HG03520 (cell line): ENCODE measurements at regions not wholly inside any gene's neighbourhood (a gene's known extent, or its start where the extent isn't known, plus 50 kb on each side); places are given as distances from the start of the nearest gene placed in this dataset.

Experiments
- ATAC-seq: cut with Tn5 transposase; IDR thresholded peaks from one replicate; pipeline ENCODE4 v1.9.1; 2021; ENCODE audit warnings: mild to moderate bottlenecking, moderate library complexity; ENCODE audit not compliant: unreplicated experiment

DNA sequence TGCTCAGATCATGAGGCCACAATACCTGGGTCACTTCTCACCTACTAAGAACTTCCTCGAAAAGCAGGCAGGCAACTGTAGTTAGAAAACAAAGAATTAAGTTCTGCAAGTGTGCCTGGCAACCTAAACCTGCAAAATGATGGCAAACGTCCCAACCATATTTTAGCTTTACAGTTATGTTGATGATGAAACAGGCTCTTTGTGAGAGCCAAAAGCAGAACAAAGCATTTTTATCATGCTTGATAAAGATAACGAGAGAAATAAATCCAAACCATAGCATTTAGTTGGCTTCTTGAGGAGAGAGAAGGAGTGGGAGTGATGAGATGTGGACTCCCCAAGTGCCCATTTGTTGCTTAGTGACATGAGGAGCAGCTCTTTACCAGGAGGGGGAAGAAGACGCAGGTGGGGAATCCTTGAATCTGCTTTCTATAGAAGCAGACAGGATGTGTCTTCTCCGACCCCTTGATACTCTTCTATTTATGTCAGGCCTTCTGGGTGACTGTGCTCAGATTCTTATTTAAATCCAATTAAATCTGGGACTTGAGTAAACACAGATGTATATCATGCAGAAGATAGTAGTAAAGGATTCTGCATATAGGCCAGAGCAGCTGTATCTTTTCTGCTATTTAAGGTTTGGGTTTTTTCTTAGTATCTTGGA, 221.2 kb downstream of the TMEM167A start:
- ATAC-seq = no peak

DNA sequence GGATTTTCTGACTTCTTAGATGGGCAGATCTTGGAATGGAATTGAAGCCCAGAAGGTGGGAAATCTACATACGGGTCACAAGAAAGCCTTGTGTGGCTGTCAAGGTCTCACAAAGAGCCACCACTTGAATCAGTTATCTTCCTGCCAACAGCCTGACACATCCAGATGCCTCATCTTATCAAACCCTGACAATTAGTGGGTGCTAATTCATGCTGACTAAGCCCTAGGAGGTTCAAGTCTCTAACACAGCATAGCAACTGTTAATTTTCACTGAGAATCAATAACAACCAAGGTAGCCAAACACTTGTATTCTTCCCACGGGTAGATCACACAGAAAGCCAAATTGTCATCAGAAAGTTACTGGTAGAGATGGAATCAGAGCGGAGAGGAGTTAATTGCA, 222.2 kb downstream of the TMEM167A start:
- ATAC-seq = no peak

DNA sequence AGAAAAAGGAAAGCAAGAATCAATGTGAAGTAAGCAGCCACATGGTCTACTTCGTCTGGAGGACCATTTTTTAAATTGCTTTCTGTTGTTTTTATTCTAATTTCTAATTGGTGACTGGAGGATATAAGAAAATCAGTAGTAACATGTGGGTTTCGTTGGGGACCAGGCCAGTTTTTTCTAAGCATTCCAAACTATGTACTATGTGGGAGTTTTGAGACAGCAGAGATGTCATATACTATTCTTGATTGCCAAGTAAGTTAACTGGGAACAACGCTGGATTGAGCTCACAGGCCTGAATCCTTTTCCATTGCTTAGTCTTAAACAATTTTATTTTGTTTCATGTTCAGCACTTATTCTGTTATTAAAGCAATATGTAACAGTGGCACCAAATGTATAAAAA, 225.7 kb downstream of the TMEM167A start:
- no peak for ATAC-seq

DNA sequence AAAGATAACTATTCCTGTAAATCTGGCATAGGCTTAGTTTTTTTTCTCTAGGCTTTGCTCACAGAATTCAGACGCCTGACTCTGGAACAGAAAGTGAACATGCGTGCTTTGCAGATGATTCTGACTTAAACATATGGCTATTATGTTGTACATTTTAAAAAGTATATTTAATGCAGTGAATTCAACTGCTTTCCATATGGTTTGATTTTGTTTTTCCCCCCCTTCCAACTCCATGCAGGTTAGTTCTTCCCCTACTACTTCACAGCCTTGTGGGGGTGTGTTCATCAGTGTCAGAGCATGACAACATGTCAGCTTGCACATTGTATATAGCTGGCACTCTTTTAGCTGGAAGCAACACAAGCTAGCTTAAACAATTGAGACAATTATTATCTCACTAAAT, 226.8 kb downstream of the TMEM167A start:
- ATAC-seq = no peak

DNA sequence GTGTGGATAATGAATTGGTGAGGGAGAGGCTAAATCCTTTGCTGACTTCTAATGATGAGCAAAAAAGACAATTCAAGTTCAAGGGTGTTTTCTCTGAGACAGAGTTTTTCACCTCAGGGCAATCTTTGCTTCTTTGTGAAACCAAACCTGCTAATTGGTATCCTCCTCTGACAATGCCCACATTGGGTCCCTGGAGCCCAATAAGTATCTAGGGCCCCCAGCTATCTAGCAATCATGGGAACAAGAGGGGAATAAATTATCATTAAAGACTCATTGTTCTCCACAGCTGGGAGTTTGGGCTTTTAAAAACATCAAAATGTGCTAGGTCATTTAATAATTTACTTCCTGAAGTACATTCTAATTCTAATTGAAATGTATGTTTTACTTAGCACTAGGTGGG, 227.3 kb downstream of the TMEM167A start:
- no peak for ATAC-seq

DNA sequence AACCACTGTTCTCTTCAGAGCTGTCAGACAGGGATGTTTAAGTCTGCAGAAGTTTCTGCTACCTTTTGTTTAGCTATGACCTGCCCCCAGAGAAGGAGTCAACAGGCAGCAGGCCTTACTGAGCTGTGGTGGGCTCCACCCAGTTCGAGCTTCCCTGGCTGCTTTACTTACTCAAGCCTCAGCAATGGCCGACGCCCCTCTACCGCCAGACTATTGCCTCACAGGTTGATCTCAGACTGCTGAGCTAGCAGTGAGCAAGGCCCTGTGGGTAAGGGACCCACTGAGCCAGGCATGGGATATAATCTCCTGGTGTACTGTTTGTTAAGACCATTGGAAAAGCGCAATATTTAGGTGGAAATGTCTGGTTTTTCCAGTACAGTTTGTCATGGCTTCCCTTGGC, 229.6 kb downstream of the TMEM167A start:
- no peak for ATAC-seq

DNA sequence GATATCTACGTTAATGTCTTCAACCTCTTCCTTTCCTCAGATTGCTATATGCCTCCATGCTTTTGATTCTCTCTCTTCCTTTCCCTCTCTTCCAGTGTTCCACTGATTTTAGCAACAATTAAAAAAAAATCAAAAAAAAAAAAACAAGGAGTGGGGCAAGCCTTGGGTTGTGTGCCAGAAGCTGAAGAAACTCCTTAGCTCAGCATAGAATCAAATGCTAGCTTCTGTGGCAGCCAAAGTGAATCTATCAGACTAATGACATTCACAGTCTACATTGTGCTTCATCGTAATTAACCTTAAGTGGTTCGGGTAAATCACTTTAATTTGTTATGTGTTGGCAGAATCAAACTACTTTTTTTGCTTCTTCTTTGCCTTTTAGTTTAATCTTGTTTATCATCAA, 237.3 kb downstream of the TMEM167A start:
- ATAC-seq = no peak

DNA sequence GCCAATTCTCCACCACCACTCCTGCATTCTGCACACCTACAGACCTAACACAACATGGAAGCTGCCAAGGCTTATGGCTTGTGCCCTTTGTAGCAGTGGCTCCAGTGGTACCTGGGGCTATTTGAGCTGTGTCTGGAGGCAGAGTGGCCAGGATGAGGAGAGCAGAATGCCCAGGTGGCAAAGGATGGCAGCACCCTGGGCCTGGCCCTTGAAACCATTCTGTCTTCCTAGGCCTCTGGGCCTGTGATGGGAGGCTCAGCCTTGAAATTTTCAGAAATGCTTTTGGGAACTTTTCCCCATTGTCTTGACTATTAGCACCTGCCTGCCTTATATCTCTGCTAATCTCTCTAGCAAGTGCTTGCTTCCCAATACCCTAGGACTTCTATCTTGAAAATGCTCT, 241.7 kb downstream of the TMEM167A start:
- no peak for ATAC-seq

DNA sequence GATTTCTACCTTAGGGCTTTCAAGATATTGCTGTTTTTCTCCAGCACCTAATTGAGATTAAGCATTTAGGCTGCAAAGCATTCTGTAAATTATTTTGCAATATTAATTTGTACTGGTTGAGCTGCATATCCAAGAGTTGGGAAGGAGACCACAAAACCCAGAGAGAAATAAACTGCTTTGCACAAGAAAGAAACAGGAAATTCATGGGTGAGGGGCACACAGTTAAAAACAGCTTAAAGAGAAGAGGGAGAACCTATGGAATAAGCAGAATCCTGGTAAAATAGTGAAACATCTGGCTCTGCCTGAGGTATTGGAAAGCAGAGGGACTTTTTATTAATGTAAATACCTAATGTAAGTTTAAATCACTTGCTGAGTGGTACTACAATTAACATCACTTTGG, 243.0 kb downstream of the TMEM167A start:
- ATAC-seq = no peak

DNA sequence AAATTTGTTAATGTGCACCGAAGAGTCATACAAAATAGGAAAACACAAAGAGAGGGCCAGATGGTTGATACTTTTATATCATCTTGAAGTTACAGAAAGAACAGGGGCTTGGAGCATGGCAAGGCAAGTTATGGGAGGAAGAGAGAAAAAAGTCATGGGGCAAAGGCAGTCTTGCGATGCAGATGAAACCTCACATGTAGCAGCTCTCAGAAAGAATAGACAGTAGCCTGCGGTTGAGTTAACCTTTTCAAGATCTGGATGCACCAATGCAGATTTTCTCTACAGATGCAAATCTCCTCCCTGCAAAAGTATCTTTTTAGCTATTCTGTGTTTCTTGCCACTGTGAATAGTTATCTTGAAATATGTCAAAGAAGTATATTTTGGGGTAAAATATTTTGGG, 243.9 kb downstream of the TMEM167A start:
- ATAC-seq = no peak

DNA sequence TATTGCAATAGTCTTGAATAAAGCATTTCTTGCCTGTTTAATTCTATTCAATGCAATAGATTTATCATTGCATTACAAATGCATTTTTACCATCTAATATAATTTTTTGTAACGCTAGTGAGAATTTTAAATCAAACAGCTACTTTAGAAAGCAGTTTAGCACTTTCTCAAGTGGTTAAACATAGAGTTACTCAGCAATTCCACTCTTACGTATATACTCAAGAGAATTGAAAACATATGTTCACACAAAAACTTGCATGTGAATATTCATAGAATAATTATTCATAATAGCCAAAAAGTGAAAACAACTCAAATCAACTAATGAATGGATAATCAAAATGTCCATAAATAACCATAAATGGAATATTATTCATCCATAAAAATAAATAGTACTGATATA, 244.7 kb downstream of the TMEM167A start:
- no peak for ATAC-seq

DNA sequence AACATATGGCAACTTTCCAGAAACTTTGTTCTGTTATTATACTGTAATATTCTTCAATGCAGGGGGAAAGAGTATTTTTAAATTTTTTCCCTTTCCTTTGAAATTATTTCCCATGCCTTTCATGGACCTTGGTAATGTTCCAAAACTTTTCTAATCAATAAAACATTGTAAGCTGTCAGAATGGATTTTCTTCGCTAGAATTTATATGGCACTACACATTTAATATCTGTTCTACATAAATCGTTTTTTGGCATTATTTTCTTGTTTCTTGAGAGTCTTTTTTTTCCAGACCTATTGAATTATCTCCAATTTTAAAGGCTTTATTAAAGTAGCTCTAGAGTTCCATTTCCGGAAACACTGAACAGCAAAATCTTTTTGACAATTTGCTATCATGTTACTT, 249.0 kb downstream of the TMEM167A start:
- ATAC-seq = no peak

DNA sequence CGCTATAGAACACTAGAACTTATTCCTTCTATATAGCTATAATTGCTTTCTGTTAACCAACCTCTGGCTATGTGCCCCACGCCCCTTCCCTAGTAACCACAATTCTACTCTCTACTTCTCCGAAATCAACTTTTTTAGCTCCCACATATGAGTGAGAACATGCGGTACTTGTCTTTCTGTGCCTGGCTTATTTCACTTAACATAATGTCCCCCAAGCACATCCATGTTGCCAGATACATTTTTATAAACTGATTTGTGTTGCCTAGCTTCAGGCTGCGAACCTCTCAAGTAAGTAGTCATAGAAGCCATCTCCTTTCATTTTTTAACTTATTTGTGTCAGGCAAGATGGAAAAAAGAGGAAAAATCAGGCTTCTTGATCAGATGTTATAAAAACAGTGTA, 249.5 kb downstream of the TMEM167A start:
- no peak for ATAC-seq

DNA sequence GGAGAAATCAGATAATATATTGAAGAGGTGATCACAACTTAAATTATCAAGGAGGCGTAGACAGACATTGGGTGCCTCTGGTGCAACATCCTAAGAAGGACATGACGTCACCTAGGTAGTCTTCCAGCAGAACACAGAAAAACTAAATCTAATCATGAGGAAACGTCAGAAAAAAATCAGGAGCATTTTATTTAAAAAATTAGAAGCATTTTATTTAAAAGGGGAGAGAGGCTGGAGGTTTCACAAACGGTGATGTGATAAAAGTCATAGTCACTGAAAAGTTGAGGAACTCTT, 254.6 kb downstream of the TMEM167A start:
- ATAC-seq = no peak

DNA sequence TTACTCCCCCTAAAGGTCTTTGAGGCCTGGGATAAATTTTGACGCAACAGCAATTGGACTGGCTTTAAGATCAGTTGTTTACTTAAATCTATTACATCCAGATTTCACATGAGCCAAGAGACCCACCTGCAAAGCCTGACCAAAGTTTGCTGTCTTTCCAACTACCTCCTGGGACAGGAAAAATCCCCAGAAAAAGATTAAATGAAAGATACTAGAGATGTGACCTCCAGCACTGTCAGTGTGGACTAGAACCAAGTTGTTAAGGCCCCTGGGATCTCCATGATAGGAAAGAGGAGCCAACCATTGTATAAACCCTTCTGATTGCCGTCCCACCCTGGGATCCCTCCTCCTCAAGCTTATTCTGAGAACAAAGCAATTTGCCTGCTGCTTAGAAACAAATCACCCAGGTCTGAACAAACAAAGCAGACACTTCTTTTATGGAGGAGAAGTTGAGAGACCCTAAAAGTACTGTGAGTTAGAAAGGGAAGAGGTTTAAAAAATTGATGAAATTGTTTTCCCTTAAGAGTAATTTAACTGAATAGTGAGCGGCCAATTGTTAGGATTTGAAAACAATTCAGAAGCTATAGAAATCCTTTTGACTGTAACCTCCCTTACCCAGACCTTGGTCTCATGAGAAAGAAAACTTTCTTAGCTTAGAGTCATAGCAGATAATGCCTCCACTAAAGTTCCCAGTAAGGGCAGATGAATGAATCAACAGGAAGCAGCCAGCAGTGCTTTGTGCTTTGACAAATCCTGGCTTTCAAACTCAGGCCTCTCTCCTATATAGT, 255.2 kb downstream of the TMEM167A start:
- ATAC-seq = no peak

DNA sequence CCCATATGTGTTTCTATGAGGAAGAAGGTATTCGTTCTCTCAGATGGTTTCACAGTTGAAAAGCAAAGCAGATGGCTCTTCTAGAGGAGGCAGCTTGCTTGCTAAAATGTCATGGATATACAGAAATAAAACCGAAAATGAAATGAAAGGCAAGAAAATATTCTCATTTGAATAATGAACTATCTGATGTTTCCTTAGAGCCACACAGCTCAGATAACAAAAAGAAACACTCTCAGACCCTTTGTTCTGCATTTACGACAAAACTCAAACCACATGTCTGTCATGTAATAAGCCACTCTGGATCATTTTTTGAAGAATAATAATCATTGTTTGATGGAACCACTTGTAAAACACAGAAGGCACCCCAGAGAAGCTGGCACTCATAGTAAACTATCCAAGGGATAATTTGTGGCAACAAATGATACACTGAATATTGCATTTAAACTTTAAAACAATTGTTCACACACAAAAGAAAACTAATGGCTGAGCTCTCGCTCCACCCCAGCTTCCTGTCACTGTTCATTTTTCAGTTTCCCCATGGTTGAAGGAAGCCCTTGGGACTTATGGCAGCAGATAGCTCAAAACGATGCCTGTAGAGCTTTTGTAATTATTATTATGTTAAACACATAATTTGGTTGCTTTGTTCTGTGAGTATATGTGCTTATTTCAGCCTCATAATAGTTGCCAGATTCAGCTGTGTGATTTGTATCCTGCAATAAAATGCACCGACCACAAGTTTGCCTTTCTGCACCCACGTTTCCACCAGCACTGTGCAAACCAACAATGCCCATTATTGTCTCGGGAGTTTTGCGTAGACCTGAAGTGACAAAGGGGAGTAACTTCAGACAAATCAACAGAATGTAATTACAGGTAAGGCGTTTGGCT, 256.0 kb downstream of the TMEM167A start:
- ATAC-seq = peak; percentile 78

DNA sequence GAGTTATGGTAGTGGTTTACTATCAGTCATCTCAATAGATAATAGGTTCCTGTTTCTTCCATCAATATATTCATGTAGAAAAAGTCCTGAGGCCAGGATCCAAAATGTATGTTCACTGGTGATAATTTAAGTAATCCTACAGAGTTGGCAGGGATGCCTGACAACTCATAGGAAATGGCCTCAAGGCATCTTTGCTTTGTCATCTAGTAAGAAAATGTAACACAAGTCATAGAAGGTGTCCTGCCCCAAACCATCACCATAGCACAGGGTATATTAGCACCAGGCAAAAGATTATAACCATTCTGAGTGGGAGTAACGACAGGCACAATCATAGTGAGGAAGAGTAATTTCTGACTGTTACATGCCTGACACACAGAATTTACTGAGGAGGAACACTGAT, 257.0 kb downstream of the TMEM167A start:
- ATAC-seq = no peak

DNA sequence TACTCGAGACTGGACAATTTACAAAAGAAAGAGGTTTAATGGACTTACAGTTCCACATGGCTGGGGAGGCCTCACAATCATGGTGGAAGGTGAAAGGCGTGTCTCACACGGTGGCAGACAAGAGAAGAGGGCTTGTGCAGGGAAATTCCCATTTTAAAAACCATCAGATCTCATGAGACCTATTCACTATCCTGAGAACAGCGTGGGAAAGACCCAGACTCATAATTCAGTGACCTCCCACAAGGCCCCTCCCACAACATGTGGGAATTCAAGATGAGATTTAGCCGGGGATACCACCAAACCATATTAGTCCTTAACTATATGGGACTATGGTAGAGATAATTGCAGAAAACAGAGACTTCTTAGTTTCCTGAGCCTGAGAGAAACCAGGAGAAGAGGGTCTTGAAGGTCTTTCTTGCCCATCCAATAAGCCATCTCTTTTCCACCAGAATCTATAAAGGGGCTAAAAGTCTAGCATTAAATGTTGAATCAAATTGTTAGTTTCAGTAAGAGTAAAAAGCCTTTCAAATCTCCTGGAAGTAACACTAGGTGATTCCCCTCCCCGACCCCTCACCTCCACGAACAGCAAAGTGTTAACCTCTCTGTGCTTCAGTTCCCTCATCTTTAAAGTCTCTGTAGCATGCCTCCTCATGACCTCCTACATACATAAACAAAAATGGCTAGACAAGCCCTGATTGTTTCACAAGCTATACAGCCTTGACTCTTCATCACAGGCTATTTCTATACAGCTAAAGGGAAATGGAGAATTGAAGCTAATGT, 259.1 kb downstream of the TMEM167A start:
- ATAC-seq = no peak

DNA sequence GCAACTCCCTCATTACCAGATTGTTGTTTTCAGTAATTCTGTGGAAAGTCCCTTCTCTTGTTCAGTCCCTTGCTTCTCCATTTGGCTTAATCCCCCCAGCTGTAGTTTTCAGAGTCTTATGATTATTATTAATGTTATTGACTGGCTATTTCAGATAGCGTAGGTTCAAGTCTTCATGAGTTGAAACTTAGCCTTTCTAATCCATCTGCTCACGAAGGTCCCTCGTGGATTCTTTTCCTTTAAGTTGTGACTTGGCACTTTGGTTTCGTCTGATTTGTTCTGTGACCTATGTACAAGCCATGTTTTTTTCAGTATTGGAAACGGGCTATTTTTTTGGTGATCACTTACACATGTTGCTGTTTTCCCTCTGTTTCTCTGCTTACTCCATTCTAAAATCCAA, 260.3 kb downstream of the TMEM167A start:
- ATAC-seq = no peak

DNA sequence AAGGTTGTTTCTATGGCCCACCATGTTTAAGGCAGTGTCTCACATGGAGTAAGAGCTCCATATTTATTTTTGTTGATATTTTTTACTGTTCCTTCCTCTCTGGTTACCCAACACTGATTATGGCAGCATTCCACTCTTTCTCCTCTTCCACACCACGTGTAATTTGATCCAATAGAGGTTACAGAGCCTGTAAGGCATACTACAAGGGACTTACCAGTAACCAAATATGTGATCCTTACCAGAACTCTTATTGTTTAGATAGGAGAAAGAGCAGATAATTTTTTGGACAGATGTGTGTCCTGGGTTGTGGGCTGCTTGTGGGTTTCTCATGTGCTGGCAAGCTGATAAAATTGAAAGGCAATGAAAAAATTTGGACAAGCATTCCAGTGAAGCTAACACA, 261.3 kb downstream of the TMEM167A start:
- no peak for ATAC-seq

DNA sequence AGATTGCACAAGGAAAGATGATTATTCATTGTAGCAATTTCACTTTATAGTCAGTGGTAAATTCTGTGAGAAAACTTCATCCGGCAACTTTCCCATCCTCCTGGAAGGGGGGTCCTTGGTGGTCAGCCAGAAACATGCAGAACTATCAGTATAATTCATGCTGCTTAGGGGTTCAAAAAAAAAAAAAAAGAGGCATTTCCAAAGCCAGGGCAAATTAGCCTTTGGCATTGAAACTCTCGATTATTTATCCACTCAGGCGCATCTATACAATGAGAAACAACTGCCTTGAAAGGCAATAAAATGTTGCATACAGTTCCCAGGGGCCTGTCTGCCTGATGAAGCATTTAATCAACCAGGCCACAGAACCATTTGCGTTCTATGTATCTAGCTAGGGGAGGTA, 263.3 kb downstream of the TMEM167A start:
- ATAC-seq = no peak
